IMR-90 (cell line): ENCODE measurements at regions not wholly inside any gene's neighbourhood (a gene's known extent, or its start where the extent isn't known, plus 50 kb on each side); places are given as distances from the start of the nearest gene placed in this dataset.

Source experiments
- ATAC-seq: fragments of 200-7000 bp; cut with Tn5 transposase; 2 replicates; pipeline ENCODE4 v1.9.1; 2020; ENCODE audit warnings: low read depth, mild to moderate bottlenecking, moderate library complexity
- BruUV-seq: library from RNA; stranded (reverse); fragments of 400-500 nt; replicated peaks from 2 replicates; lab custom pipeline; 2021; lab: Mats Ljungman, UMichigan
- CTCF ChIA-PET: fragments of 300-600 bp; formaldehyde crosslinking; extraction: SDS; loops from one replicate; lab custom pipeline; 2021; ENCODE audit warnings: antibody characterized with exemption; lab: Yijun Ruan, JAX
- POLR2A ChIA-PET: fragments of 300-600 bp; sonication (Branson Sonifier 250); formaldehyde crosslinking; loops from one replicate; lab custom pipeline; 2022; ENCODE audit warnings: antibody characterized with exemption; ENCODE audit not compliant: unreplicated experiment; lab: Charles Lee
- DNase-seq: peaks from one replicate; pipeline ENCODE4 v3.0.0; 2013
- H2AFZ ChIP-seq: replicated peaks from 2 replicates; pipeline ENCODE3; 2013; ENCODE audit warnings: low read length, mild to moderate bottlenecking; ENCODE audit not compliant: poor library complexity
- H2AK5ac ChIP-seq: 2 replicates; pipeline ENCODE4 v1.6.1; 2013; ENCODE audit warnings: low read depth, low read length, inconsistent platforms
- H2AK9ac ChIP-seq: replicated peaks from 2 replicates; pipeline ENCODE3; 2013; ENCODE audit warnings: mild to moderate bottlenecking, low read depth, low read length, moderate library complexity; ENCODE audit not compliant: poor library complexity
- H2BK120ac ChIP-seq: 2 replicates; pipeline ENCODE4 v1.6.1; 2013; ENCODE audit warnings: low read depth, low read length, inconsistent platforms
- H2BK15ac ChIP-seq: 3 replicates; pipeline ENCODE4 v1.6.1; 2013; ENCODE audit warnings: low read depth, low read length, inconsistent platforms
- H2BK20ac ChIP-seq: 2 replicates; pipeline ENCODE4 v1.6.1; 2013; ENCODE audit warnings: low read depth, mild to moderate bottlenecking, inconsistent platforms, low read length, moderate library complexity
- H2BK5ac ChIP-seq: 2 replicates; pipeline ENCODE4 v1.6.1; 2013; ENCODE audit warnings: mild to moderate bottlenecking, low read depth, low read length, inconsistent platforms; ENCODE audit not compliant: poor library complexity, severe bottlenecking
- H3K14ac ChIP-seq: replicated peaks from 2 replicates; pipeline ENCODE4 v1.6.1; 2013; ENCODE audit warnings: low read depth, low read length, inconsistent platforms
- H3K18ac ChIP-seq: 2 replicates; pipeline ENCODE4 v1.6.1; 2013; ENCODE audit warnings: low read depth, low read length, control low read depth
- H3K23ac ChIP-seq: 2 replicates; pipeline ENCODE4 v1.6.1; 2013; ENCODE audit warnings: low read depth, low read length, inconsistent platforms
- H3K27ac ChIP-seq: 2 replicates; pipeline ENCODE4 v1.5.1; 2013; ENCODE audit warnings: mild to moderate bottlenecking, control low read depth, low read length; ENCODE audit not compliant: insufficient read depth
- H3K27me3 ChIP-seq: 2 replicates; pipeline ENCODE4 v1.6.1; 2013; ENCODE audit warnings: low read length; ENCODE audit not compliant: control insufficient read depth, insufficient read depth
- H3K36me3 ChIP-seq: 2 replicates; pipeline ENCODE4 v1.6.1; 2013; ENCODE audit warnings: low read length, mixed read lengths; ENCODE audit not compliant: control insufficient read depth, insufficient read depth
- H3K4ac ChIP-seq: 2 replicates; pipeline ENCODE4 v1.6.1; 2013; ENCODE audit warnings: low read depth, low read length, inconsistent platforms
- H3K4me1 ChIP-seq: 2 replicates; pipeline ENCODE4 v1.6.1; 2013; ENCODE audit warnings: low read length, mixed read lengths; ENCODE audit not compliant: control insufficient read depth, insufficient read depth
- H3K4me2 ChIP-seq: 2 replicates; pipeline ENCODE4 v1.6.1; 2013; ENCODE audit warnings: low read depth, mild to moderate bottlenecking, control low read depth, low read length, moderate library complexity
- H3K4me3 ChIP-seq: 2 replicates; pipeline ENCODE4 v1.5.1; 2013; ENCODE audit warnings: low read depth, mild to moderate bottlenecking, control low read depth, low read length, moderate library complexity; ENCODE audit not compliant: insufficient read depth
- H3K56ac ChIP-seq: 2 replicates; pipeline ENCODE4 v1.6.1; 2013; ENCODE audit warnings: low read length, inconsistent platforms; ENCODE audit not compliant: insufficient read depth; ENCODE audit errors: extremely low read depth
- H3K79me1 ChIP-seq, 2 experiments: 2 replicates each; pipeline ENCODE4 v1.6.1; 2013; ENCODE audit warnings: low read length in 2 of 2, inconsistent platforms in 1 of 2, low read depth in 1 of 2
- H3K9ac ChIP-seq: 2 replicates; pipeline ENCODE4 v1.6.1; 2013; ENCODE audit warnings: low read depth, low read length, control low read depth
- H3K9me1 ChIP-seq: 2 replicates; pipeline ENCODE4 v1.6.1; 2013; ENCODE audit warnings: low read length, inconsistent platforms; ENCODE audit not compliant: insufficient read depth
- H3K9me3 ChIP-seq: 2 replicates; pipeline ENCODE4 v1.6.1; 2013; ENCODE audit warnings: low read length; ENCODE audit not compliant: control insufficient read depth, insufficient read depth
- H4K20me1 ChIP-seq: 2 replicates; pipeline ENCODE4 v1.6.1; 2013; ENCODE audit warnings: low read length, inconsistent platforms; ENCODE audit not compliant: insufficient read depth
- H4K5ac ChIP-seq: 2 replicates; pipeline ENCODE4 v1.6.1; 2013; ENCODE audit warnings: mild to moderate bottlenecking, low read depth, low read length, control low read depth
- H4K8ac ChIP-seq, 2 experiments: 2 replicates each; pipeline ENCODE4 v1.6.1; 2013; ENCODE audit warnings: low read depth in 2 of 2, low read length in 2 of 2, control low read depth in 1 of 2, inconsistent platforms in 1 of 2
- H4K91ac ChIP-seq: 2 replicates; pipeline ENCODE4 v1.6.1; 2013; ENCODE audit warnings: low read depth, low read length, inconsistent platforms; ENCODE audit not compliant: insufficient read depth
- ELK1 ChIP-seq: fragments of 150-350 bp; IDR thresholded peaks from 2 replicates; pipeline ENCODE4 v1.6.1; 2016; ENCODE audit warnings: low read depth, mild to moderate bottlenecking, low read length, moderate library complexity, borderline replicate concordance
- MAZ ChIP-seq: IDR thresholded peaks from 2 replicates; pipeline ENCODE4 v1.6.1; 2012; ENCODE audit warnings: low read depth, mild to moderate bottlenecking, low read length, improper control_type of control experiment, moderate library complexity, borderline replicate concordance
- WGBS, 2 experiments: methylation state at CpG; one replicate each; pipeline versions ENCODE4 v1.1.5 to v1.1.7; 2013; ENCODE audit warnings: missing lambda C conversion rate in 2 of 2; ENCODE audit not compliant: insufficient read length in 1 of 2; ENCODE audit errors: extremely low coverage in 2 of 2; 5-methylcytosine and 5-hydroxymethylcytosine counted together
- dilution Hi-C: fragments of 300-500 bp; cut with HindIII; formaldehyde crosslinking; loops from one replicate; pipeline ENCODE4 v1.14.3; 2018; ENCODE audit warnings: low sequenced_read_pairs; ENCODE audit not compliant: unreplicated experiment
- in situ Hi-C: fragments of 300-500 bp; cut with MboI; formaldehyde crosslinking; loops from 3 replicates; pipeline ENCODE4 v1.14.3; 2019; ENCODE audit warnings: low sequenced_read_pairs, inconsistent platforms, mixed read lengths
- intact Hi-C: fragments of 100-400 bp; cut with micrococcal nuclease; formaldehyde crosslinking; loops from 2 replicates; pipeline ENCODE4 v1.10.0; 2022

GRCh38 chr3:176879710-176880109 is 317.6 kb downstream of the TBL1XR1 start:
- no peak overlapping the region for H3K9ac ChIP-seq
- no peaks in the 10 kb centered on the region for H4K20me1 ChIP-seq
- in situ Hi-C loops = loop anchor here (5.0 kb wide), 1 partner anchor 53 kb away; no protein-coding TSS in a partner anchor
- no peak overlapping the region for H2BK5ac ChIP-seq
- no TSS peak for BruUV-seq
- H4K8ac ChIP-seq = no peak overlapping the region
- no peaks in the 10 kb centered on the region for H3K79me1 ChIP-seq
- no peaks in the 10 kb centered on the region for H3K4me1 ChIP-seq
- H2BK15ac ChIP-seq = no peak overlapping the region
- no peak for TF ChIP-seq MAZ
- no peak for TF ChIP-seq ELK1
- WGBS, 2 experiments = no CpG with 5 or more reads among the region's 1 CpG
- peaks cover 4% of the 10 kb centered on the region for H3K27me3 ChIP-seq
- no peak overlapping the region for H2BK20ac ChIP-seq
- no peak overlapping the region for H4K5ac ChIP-seq
- no peaks in the 10 kb centered on the region for H3K9me1 ChIP-seq
- H2BK120ac ChIP-seq = no peak overlapping the region
- no peak overlapping the region for H3K23ac ChIP-seq
- dilution Hi-C loops = no loop called here
- H3K27ac ChIP-seq = no peak overlapping the region
- no peak overlapping the region for H3K56ac ChIP-seq
- H3K14ac ChIP-seq = no peak overlapping the region
- ChIA-PET CTCF (no interaction called here), POLR2A (no interaction called here)
- no peak overlapping the region for H4K91ac ChIP-seq
- H2AFZ ChIP-seq = no peak overlapping the region
- H3K4ac ChIP-seq = no peak overlapping the region
- ATAC-seq (no peak), DNase-seq (no peak)
- H2AK5ac ChIP-seq = no peak overlapping the region
- H3K18ac ChIP-seq = no peak overlapping the region
- no peak overlapping the region for H3K4me2 ChIP-seq
- H3K36me3 ChIP-seq = no peaks in the 10 kb centered on the region
- H3K9me3 ChIP-seq = no peaks in the 10 kb centered on the region
- H3K4me3 ChIP-seq = no peak overlapping the region
- intact Hi-C loops = no loop called here
- H2AK9ac ChIP-seq = no peak overlapping the region
